ENCODE measurements at regions not wholly inside any gene's neighbourhood (a gene's known extent, or its start where the extent isn't known, plus 50 kb on each side); places are given as distances from the start of the nearest gene placed in this dataset.

- intact Hi-C loops (cut with DNase I, micrococcal nuclease): no loop called here
- H3K27ac ChIP-seq (ENCODE audit: low read depth in 1 of 2, low read length in 2 of 2): no peak overlapping the region
- no peak overlapping the region for H3K27ac Mint-ChIP-seq
- H3K4me3 Mint-ChIP-seq: no peak overlapping the region
- H3K4me3 ChIP-seq (ENCODE audit: low read length): no peak overlapping the region
- H3K27me3 Mint-ChIP-seq: no peaks in the 10 kb centered on the region
- ChIA-PET CTCF (no interaction called here), POLR2A (no interaction called here)
- H3K9me3 Mint-ChIP-seq: peaks cover 14% of the 10 kb centered on the region
- no peak for TF ChIP-seq CTCF (IDR thresholded peaks at IDR 0.05)
- no peaks in the 10 kb centered on the region for H3K4me1 ChIP-seq (ENCODE audit: insufficient read depth, low read length)
- H3K36me3 ChIP-seq (ENCODE audit: insufficient read depth, low read length): no peaks in the 10 kb centered on the region
- no peaks in the 10 kb centered on the region for H3K36me3 Mint-ChIP-seq (ENCODE audit: low read depth)
- DNase-seq (no peak), ATAC-seq (ENCODE audit: poor library complexity) (no peak)
- H3K27me3 ChIP-seq (ENCODE audit: control insufficient read depth in 1 of 2, insufficient read depth in 2 of 2, low read length in 2 of 2): no peaks in the 10 kb centered on the region
- H3K9me3 ChIP-seq (ENCODE audit: control insufficient read depth in 1 of 2, insufficient read depth in 1 of 2, low read length in 2 of 2): no peaks in the 10 kb centered on the region
- H3K4me1 Mint-ChIP-seq (ENCODE audit: low read depth): no peaks in the 10 kb centered on the region
Observed at GRCh38 chr9:26527931-26528330, 364.7 kb downstream of the CAAP1 start.

GRCh38 chr9:26524267-26524666, 368.3 kb downstream of the CAAP1 start:
- ChIA-PET CTCF (no interaction called here), POLR2A (no interaction called here)
- Histone ChIP-seq H3K9me3 (ENCODE audit: control insufficient read depth in 1 of 2, insufficient read depth in 1 of 2, low read length in 2 of 2) (no peaks in the 10 kb centered on the region), H3K36me3 (ENCODE audit: insufficient read depth, low read length) (no peaks in the 10 kb centered on the region), H3K27me3 (ENCODE audit: control insufficient read depth in 1 of 2, insufficient read depth in 2 of 2, low read length in 2 of 2) (no peaks in the 10 kb centered on the region), H3K4me3 (ENCODE audit: low read length) (no peak overlapping the region), H3K4me1 (ENCODE audit: insufficient read depth, low read length) (no peaks in the 10 kb centered on the region), H3K27ac (ENCODE audit: low read depth in 1 of 2, low read length in 2 of 2) (no peak overlapping the region)
- intact Hi-C loops (cut with DNase I, micrococcal nuclease): no loop called here
- peaks cover 16% of the 10 kb centered on the region for H3K9me3 Mint-ChIP-seq
- H3K27ac Mint-ChIP-seq: no peak overlapping the region
- H3K27me3 Mint-ChIP-seq: no peaks in the 10 kb centered on the region
- H3K36me3 Mint-ChIP-seq (ENCODE audit: low read depth): no peaks in the 10 kb centered on the region
- no peak overlapping the region for H3K4me3 Mint-ChIP-seq
- no peak for TF ChIP-seq CTCF (IDR thresholded peaks at IDR 0.05)
- ATAC-seq (ENCODE audit: poor library complexity) (no peak), DNase-seq (no peak)
- no peaks in the 10 kb centered on the region for H3K4me1 Mint-ChIP-seq (ENCODE audit: low read depth)

DNA sequence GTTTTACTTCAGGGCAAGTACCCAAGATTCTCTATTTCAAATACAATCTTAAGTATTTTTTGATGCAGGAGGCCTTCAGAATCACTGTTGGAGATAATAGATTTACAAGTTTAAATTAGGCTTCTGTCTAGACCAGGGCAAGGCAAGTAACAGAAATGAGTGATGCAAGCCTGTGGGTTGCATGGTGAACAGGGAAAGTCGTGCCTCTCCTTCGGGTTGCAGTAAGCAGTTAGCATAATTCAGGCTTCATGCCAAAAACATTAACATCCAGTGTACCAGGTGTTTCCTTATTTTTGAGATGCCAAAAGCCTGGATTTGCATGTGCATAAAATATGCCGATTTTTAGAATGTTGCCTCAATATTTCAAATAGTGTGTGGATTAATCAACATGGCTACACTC, 369.0 kb downstream of the CAAP1 start:
- DNase-seq: no peak
- Histone ChIP-seq H3K9me3 (ENCODE audit: control insufficient read depth in 1 of 2, insufficient read depth in 1 of 2, low read length in 2 of 2) (no peaks in the 10 kb centered on the region), H3K4me3 (ENCODE audit: low read length) (no peak overlapping the region), H3K4me1 (ENCODE audit: insufficient read depth, low read length) (no peaks in the 10 kb centered on the region), H3K36me3 (ENCODE audit: insufficient read depth, low read length) (no peaks in the 10 kb centered on the region), H3K27me3 (ENCODE audit: control insufficient read depth in 1 of 2, insufficient read depth in 2 of 2, low read length in 2 of 2) (no peaks in the 10 kb centered on the region), H3K27ac (ENCODE audit: low read depth in 1 of 2, low read length in 2 of 2) (no peak overlapping the region)
- H3K27me3 Mint-ChIP-seq: no peaks in the 10 kb centered on the region
- intact Hi-C loops (cut with DNase I, micrococcal nuclease): no loop called here
- no peak for TF ChIP-seq CTCF (IDR thresholded peaks at IDR 0.05)
- CTCF ChIA-PET: no interaction called here
- POLR2A ChIA-PET: no interaction called here
- H3K27ac Mint-ChIP-seq: no peak overlapping the region
- H3K9me3 Mint-ChIP-seq: peaks cover 16% of the 10 kb centered on the region
- no peak for ATAC-seq (ENCODE audit: poor library complexity)
- no peaks in the 10 kb centered on the region for H3K4me1 Mint-ChIP-seq (ENCODE audit: low read depth)
- no peaks in the 10 kb centered on the region for H3K36me3 Mint-ChIP-seq (ENCODE audit: low read depth)
- H3K4me3 Mint-ChIP-seq: no peak overlapping the region

Measured in CD4-positive, alpha-beta T cell (primary cell).